ENCODE measurements at regions not wholly inside any gene's neighbourhood (a gene's known extent, or its start where the extent isn't known, plus 50 kb on each side); places are given as distances from the start of the nearest gene placed in this dataset.

- H3F3A ChIP-seq (ENCODE audit: insufficient read depth, low read length), result no peaks in the 10 kb centered on the region
- no peaks in the 10 kb centered on the region for H3K9me3 ChIP-seq (ENCODE audit: low read length)
- H3K4me3 ChIP-seq (ENCODE audit: low read depth, low read length, poor library complexity, severe bottlenecking), result no peak overlapping the region
- TF ChIP-seq EZH2 (IDR thresholded peaks at IDR 0.05; ENCODE audit: borderline replicate concordance, low read length), result no peak
- no peak for TF ChIP-seq CTCF (IDR thresholded peaks at IDR 0.05; ENCODE audit: low read length)
- no peaks in the 10 kb centered on the region for H3K36me3 ChIP-seq (ENCODE audit: insufficient read depth, low read length)
- no peaks in the 10 kb centered on the region for H3K79me2 ChIP-seq (ENCODE audit: insufficient read depth, low read length)
- H3K4me1 ChIP-seq (ENCODE audit: insufficient read depth, low read length, severe bottlenecking), result no peaks in the 10 kb centered on the region
- H2AFZ ChIP-seq (ENCODE audit: low read length), result no peak overlapping the region
- H3K27ac ChIP-seq (ENCODE audit: low read depth, low read length, poor library complexity, severe bottlenecking), result no peak overlapping the region
- no peaks in the 10 kb centered on the region for H3K9me2 ChIP-seq (ENCODE audit: low read depth, low read length)
- H3K4me2 ChIP-seq (ENCODE audit: low read length), result no peak overlapping the region
- no peaks in the 10 kb centered on the region for H3K27me3 ChIP-seq (ENCODE audit: insufficient read depth, low read length)
- no peaks in the 10 kb centered on the region for H4K20me1 ChIP-seq (ENCODE audit: insufficient read depth, low read length)
- H3K9ac ChIP-seq (ENCODE audit: low read length), result no peak overlapping the region
These were observed 625.8 kb upstream of the ADGRL2 start for GRCh38 chr1:81174811-81175476.

- Histone ChIP-seq H3K27me3 (ENCODE audit: insufficient read depth, low read length) (no peaks in the 10 kb centered on the region), H3K9me3 (ENCODE audit: low read length) (no peaks in the 10 kb centered on the region), H3K4me3 (ENCODE audit: low read depth, low read length, poor library complexity, severe bottlenecking) (no peak overlapping the region), H3K9ac (ENCODE audit: low read length) (no peak overlapping the region), H3K9me2 (ENCODE audit: low read depth, low read length) (no peaks in the 10 kb centered on the region), H3K4me1 (ENCODE audit: insufficient read depth, low read length, severe bottlenecking) (no peaks in the 10 kb centered on the region), H3K36me3 (ENCODE audit: insufficient read depth, low read length) (no peaks in the 10 kb centered on the region), H3K27ac (ENCODE audit: low read depth, low read length, poor library complexity, severe bottlenecking) (no peak overlapping the region), H3F3A (ENCODE audit: insufficient read depth, low read length) (no peaks in the 10 kb centered on the region), H2AFZ (ENCODE audit: low read length) (no peak overlapping the region), H3K4me2 (ENCODE audit: low read length) (no peak overlapping the region), H4K20me1 (ENCODE audit: insufficient read depth, low read length) (no peaks in the 10 kb centered on the region), H3K79me2 (ENCODE audit: insufficient read depth, low read length) (no peaks in the 10 kb centered on the region)
- TF ChIP-seq EZH2 (IDR thresholded peaks at IDR 0.05; ENCODE audit: borderline replicate concordance, low read length) (no peak), CTCF (IDR thresholded peaks at IDR 0.05; ENCODE audit: low read length) (no peak)
These were observed 626.7 kb upstream of the ADGRL2 start for GRCh38 chr1:81174052-81174451.

- no peak overlapping the region for H3K4me3 ChIP-seq (ENCODE audit: low read depth, low read length, poor library complexity, severe bottlenecking)
- no peak overlapping the region for H2AFZ ChIP-seq (ENCODE audit: low read length)
- TF ChIP-seq CTCF (IDR thresholded peaks at IDR 0.05; ENCODE audit: low read length) (no peak), EZH2 (IDR thresholded peaks at IDR 0.05; ENCODE audit: borderline replicate concordance, low read length) (no peak)
- H3K4me2 ChIP-seq (ENCODE audit: low read length), result no peak overlapping the region
- H3K27ac ChIP-seq (ENCODE audit: low read depth, low read length, poor library complexity, severe bottlenecking), result no peak overlapping the region
- H4K20me1 ChIP-seq (ENCODE audit: insufficient read depth, low read length), result no peaks in the 10 kb centered on the region
- no peaks in the 10 kb centered on the region for H3F3A ChIP-seq (ENCODE audit: insufficient read depth, low read length)
- H3K9me2 ChIP-seq (ENCODE audit: low read depth, low read length), result no peaks in the 10 kb centered on the region
- H3K9me3 ChIP-seq (ENCODE audit: low read length), result no peaks in the 10 kb centered on the region
- H3K4me1 ChIP-seq (ENCODE audit: insufficient read depth, low read length, severe bottlenecking), result no peaks in the 10 kb centered on the region
- H3K36me3 ChIP-seq (ENCODE audit: insufficient read depth, low read length), result no peaks in the 10 kb centered on the region
- no peaks in the 10 kb centered on the region for H3K79me2 ChIP-seq (ENCODE audit: insufficient read depth, low read length)
- H3K27me3 ChIP-seq (ENCODE audit: insufficient read depth, low read length), result no peaks in the 10 kb centered on the region
- no peak overlapping the region for H3K9ac ChIP-seq (ENCODE audit: low read length)
These were observed 628.3 kb upstream of the ADGRL2 start for GRCh38 chr1:81172483-81172882.
